Epithelial cell of proximal tubule (primary cell): ENCODE measurements at regions not wholly inside any gene's neighbourhood (a gene's known extent, or its start where the extent isn't known, plus 50 kb on each side); places are given as distances from the start of the nearest gene placed in this dataset.

Source experiments
- DNase-seq: peaks from one replicate; pipeline ENCODE4 v3.0.0-alpha.2; 2011; ENCODE audit warnings: low read depth
- H3K4me3 ChIP-seq: 2 replicates; pipeline ENCODE4 v1.5.1; 2011; ENCODE audit warnings: low read depth, mild to moderate bottlenecking, low read length
- CTCF ChIP-seq: conservative IDR thresholded peaks from 2 replicates; pipeline ENCODE4 v1.5.1; 2012; ENCODE audit warnings: low read depth, mild to moderate bottlenecking, low read length

DNA sequence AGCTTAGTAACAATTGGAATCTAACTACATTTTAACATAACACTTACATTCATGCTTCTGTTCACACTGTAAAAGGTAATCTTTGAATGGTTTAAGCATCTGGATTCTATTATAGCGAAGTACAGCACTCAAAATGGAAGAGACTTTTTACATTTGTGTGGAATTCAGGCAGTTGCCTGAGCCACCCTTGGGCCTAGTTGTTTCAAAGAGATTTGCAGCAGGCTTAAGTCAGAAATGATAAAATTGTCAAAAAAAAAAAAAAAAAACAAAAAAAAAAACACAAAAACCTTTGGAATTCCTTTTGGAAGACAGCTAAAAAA is 199.9 kb downstream of the LYPLAL1 start:
- DNase-seq: no peak
- H3K4me3 ChIP-seq: no peak overlapping the region
- no peak for TF ChIP-seq CTCF

DNA sequence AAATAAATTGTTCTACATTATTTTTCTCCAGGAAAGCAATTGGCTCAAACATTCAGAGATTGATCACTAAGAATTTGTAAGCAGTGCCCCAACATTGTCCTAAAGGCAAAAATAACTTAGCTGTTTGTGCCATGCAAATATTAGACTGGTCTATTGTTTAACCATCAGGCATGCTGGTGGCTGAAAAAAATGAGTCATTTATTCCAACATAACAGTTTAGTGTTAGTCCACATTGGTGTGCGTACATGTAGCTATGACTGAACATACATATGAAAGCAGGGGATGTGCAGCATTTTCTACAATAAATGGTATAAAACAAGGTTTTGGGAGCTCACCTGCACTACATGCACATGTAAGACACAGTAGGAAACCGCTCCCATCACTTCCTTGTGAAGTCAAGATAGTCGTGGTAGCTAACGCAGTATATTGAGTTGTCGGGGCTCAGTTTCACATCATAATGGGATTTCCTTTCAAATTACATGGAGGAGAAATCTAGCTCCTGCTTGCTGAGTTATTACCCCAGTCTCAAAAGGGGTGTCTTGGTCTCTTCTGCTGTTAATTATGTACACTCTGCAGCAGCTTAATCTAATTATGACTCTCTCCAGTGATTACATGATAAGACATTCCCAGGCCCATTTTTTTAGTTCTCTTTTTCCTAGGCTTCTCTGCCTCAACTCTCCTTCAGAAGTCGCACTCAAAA is 199.4 kb downstream of the LYPLAL1 start:
- no peak overlapping the region for H3K4me3 ChIP-seq
- no peak for TF ChIP-seq CTCF
- no peak for DNase-seq

GRCh38 chr1:219371471-219371870 is 197.8 kb downstream of the LYPLAL1 start:
- TF ChIP-seq CTCF: no peak
- no peak overlapping the region for H3K4me3 ChIP-seq
- DNase-seq: no peak

DNA sequence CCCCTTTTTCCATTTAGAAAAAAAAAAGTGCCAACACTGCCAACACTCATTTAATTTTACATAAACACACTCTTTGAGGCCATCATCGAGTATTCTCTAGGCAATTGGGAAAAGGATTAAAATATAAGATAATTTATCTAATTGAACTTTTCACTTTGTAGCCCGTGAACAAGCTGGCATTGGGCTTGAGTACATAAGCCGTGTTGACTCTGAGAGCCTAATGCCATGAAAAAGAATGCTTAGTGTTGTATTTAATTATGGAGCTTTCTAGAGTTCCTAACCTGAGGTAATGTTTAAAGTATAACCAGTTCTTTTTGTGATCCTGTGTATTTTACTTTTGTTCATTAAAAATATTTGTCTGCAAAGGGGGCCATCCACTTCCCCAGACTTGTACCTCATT is 193.8 kb downstream of the LYPLAL1 start:
- no peak overlapping the region for H3K4me3 ChIP-seq
- TF ChIP-seq CTCF: no peak
- no peak for DNase-seq

DNA sequence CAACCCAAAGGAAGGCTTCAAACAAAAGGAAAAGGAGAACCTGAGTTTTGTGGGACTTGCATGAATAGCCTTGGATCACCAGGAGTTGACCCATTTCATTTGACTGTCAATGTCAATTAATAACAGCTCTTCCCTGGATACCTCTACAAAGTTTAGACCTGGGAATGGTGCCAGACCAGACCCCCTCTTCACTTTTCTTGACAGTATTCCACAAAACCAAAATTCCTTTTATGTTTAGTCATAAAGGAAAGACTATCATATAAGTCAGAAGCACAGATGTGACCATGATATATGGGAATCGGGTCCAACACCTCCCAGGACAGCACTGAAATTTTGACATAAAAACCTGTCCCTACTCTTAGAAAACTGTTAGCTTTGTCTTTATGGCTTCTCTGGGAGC is 191.8 kb downstream of the LYPLAL1 start:
- no peak for DNase-seq

DNA sequence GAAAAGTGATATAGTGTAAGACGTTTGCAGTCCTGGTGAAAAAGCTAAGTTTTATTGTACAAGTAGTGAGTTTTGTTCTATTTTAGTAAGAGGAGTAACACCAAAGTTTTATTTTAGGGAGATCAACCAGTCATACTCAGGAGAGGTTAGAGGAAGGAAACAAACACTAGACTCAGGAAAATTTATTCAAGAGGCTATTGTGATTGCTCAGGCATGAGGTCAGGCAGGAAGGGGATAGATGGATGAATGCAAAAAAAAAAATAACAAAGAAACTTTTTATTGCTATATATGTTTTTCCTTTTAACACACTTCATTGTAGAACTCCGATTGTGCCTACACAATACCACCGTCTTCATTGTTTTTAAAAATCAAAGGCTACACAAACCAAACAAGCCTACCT is 189.0 kb downstream of the LYPLAL1 start:
- DNase-seq: no peak
- TF ChIP-seq CTCF: no peak
- no peak overlapping the region for H3K4me3 ChIP-seq

More for the DNA sequence above, 191.8 kb downstream of the LYPLAL1 start:
- H3K4me3 ChIP-seq: no peak overlapping the region
- no peak for TF ChIP-seq CTCF

GRCh38 chr1:219359126-219359525 is 185.4 kb downstream of the LYPLAL1 start:
- H3K4me3 ChIP-seq: no peak overlapping the region
- no peak for TF ChIP-seq CTCF
- DNase-seq: no peak
